Fibroblast of the conjunctiva (primary cell): ENCODE measurements at regions not wholly inside any gene's neighbourhood (a gene's known extent, or its start where the extent isn't known, plus 50 kb on each side); places are given as distances from the start of the nearest gene placed in this dataset.

Experiments
- DNase-seq: peaks from one replicate; pipeline ENCODE4 v3.0.0-alpha.2; 2010; ENCODE audit warnings: low read depth

DNA sequence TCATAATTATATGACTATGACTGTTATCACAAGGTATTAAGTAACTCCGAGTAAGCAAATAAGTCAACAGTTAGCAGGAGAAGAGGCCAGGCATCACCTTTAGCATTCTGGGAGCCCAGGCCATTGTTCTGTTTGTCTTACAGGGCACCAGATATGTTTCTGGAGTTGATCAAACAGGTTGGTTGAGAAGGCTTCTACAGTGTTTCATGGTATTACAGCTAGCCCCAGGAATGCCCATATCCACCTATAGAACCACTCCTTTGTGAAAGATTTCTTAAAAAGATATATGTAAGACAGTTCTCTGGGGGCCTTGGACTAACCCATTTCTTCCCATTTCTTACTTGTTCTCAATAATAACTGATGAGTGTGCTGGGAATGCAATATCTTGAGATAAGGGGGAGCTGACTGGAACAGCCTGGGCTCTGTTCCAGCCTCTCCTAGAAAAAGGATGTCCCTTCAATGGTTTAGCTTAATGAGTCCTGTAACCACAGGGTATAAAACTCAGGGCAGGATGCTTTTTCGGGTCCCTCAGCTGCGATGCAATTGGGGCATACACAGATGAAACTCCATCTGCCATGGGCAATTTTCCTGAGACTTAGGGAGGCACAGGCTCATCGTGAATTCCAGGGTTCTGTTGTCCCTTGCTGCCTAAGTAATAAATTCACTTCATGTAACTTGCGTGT, 286.4 kb downstream of the BAMBI start:
- DNase-seq: no peak

DNA sequence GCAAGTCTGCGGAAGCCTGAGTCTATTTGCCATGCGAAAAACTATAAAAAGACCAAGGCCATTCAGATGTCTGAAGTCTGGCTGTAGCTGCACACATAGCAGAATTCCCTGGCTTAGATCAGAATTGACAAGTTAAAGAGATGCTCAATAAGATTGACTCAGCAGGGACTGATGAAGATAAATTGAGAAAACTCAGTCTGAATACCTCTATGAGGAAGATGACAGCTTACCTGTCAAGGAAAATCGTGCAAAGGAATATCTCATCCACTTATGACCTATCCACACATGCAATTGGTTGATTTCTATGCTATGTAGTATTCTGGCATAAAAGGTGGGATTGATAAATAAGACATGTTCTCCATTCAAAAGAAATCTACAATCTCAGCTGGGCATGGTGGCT, 288.6 kb downstream of the BAMBI start:
- no peak for DNase-seq

DNA sequence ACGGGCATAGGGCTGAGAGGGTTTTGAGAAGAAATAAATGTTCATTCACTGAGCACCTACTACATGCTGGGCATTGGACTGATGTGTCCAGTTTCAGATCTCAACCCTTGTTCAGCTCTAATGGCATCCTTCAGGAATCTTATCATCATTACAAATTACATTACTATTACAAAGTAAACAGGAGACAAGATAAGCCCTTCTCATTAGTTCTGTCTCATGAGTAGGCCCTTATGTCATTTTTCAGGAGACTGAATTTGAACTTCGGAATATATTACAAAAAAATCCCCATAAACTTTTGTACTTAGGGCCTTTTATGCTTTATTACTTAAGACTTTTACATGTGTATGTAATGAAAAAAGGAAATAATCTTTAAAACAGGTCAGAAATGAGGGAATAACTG, 289.7 kb downstream of the BAMBI start:
- DNase-seq: no peak

DNA sequence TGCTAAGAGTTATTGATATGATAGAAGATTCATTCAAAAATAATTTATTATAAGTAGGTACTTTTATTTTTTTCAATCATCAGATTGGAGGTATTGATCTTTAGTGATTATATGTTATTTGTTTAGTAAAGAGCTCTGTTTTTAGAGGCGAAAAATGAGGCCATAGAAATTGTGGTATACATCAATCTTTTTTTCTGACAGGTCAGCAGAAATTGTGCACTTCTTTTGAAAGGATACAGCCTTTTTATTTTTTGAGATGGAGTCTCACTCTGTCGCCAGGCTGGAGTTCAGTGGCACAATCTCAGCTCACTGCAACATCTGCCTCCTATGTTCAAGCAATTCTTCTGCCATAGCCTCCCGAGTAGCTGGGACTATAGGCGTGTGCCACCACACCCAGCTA, 292.1 kb downstream of the BAMBI start:
- DNase-seq: no peak

- DNase-seq: no peak
Measured at GRCh38 chr10:28970231-28970630, 292.9 kb downstream of the BAMBI start.

GRCh38 chr10:28971255-28971654, 293.9 kb downstream of the BAMBI start:
- no peak for DNase-seq

GRCh38 chr10:28971764-28972163, 294.4 kb downstream of the BAMBI start:
- no peak for DNase-seq

GRCh38 chr10:28973309-28973972, 296.1 kb downstream of the BAMBI start:
- no peak for DNase-seq

DNA sequence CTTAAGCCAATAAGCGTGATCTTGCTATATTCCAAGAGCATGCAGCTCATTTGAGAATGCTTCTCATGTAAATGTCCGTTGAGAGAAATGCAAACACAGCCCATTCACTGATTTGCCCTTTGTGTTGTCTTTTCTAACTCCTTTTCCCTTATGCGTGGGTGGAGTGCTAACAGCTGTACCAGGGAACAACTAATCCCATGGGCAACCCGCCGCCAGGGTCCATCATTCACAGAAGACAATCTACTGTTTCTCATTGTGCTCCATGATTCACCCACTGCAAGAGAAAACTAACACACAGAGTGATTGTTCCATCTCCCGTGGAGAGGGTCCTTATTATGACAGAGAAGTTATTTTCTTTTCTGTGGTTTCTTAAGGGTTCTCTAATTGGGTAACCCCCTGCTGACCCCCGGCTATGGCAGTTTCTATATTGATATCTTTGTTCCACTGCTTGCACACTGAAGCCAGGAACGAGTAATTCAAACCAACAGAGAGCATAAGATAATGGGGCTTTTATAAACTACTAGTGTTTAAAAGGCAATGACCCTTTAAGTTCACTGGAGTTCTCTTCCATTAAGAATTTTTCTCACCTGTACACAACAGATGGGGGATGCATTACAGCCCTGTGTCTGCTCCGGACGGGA, 298.7 kb downstream of the BAMBI start:
- no peak for DNase-seq

GRCh38 chr10:28977518-28977917, 300.2 kb downstream of the BAMBI start:
- no peak for DNase-seq

- DNase-seq: no peak
Measured at GRCh38 chr10:28980264-28980663, 302.9 kb downstream of the BAMBI start.

DNA sequence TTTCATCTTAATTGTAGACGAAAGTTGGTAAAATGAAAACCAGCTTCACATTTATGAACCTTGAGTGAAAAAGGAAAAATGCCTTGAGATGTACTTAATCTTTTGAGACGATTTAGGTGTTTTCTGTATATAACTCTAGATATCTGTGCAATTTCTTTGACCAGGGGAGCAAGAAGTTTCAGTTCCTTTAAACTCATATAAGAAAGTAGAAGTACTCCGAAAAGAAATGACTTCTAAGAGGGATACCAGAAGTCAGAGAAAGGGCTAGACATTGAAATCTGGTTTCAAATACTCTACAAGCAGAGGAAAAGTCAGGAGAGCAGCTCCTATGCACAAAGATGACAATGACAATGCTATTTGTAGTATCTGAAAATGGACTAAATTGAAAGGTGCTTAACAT, 303.7 kb downstream of the BAMBI start:
- no peak for DNase-seq

DNA sequence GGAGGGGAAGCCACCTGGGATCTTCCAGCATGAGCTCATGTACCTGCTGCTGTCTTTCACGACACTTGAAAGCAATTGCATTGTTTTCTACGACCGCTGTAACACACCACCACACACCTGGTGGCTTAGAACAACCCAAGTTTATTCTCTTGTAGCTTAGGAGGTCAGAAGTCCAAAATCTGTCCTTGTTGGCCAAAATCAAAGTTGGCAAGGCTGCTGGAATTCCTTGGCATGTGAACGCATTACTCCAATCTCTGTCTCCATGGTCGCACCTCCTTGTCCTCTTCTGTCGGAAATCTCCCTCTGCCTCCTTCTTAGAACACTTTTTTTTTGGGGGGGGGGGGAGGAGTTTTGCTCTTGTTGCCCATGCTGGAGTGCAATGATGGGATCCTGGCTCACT, 305.7 kb downstream of the BAMBI start:
- DNase-seq: no peak

DNA sequence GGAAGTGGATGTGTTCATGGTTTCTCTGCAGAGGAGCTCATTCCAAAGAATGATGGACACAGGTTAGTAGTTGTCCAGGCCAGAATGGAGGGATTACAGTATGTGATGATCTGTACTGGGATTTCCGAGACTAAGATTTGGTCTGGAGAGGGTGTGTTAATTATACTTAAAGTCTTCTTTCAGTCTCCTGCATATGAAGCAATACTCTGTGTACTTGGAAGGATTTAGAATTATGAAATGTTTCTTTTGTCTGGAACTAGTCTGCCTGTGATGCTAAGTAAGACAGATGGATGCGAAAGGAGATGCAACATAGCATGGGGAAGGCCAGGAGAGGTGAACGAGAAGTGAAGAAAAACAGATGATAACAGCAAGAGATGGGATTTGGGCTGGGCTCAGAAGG, 305.1 kb upstream of the LYZL1 start:
- no peak for DNase-seq

DNA sequence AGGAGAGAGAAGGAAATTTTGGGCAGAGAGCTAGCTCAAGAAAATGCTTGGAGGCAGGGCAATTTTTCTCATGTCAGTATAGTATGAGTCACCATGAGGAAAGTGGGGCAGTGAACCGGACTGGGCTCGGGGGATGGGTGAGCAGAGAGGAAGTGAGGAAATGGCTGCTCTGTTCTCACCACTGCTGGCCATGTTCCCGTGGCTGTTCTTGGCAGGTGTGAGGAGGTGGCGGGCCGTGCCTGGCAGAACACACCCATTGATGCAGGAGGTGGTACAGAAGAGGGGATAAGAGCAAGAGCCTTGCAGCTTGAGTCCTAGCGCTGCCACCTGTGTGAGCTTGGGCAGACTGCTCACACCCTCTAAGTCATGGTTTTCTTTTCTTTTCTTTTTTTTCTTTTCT, 304.4 kb upstream of the LYZL1 start:
- DNase-seq: peak; percentile 48

DNA sequence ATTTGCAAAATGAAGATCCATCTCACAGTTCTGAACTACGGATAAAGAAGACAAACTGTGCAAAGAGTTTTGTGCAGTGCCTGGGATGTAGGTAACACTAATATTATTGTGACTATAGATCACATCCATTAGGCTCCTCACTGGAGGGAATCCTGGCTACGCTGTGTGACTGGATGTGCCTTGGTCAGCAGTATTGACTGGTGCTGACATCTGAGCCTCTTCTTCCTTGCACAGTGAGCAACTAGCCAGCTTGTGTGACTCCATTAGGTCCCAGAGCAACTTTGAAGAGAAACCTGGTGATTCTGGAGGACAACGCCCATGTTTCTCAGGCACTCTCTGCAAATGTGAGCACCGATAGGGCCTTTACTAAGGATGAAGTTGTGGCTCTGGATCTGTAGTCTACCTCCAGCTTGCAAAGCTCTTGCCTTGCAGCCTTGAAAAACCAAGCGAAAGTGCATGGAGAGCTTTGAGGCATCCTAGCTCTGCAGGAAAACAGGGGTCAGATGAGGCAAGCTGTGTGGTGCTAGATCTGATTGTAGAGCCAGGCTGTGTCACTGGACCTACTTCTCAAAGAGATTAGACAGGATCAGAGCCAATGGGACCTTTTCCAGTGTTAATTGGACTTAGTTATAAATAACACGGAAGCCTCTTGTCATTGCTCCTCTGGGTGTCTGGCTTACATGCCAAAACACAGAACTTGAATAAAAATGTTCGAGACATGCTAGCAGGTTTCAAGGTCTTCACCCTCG, 303.6 kb upstream of the LYZL1 start:
- no peak for DNase-seq

DNA sequence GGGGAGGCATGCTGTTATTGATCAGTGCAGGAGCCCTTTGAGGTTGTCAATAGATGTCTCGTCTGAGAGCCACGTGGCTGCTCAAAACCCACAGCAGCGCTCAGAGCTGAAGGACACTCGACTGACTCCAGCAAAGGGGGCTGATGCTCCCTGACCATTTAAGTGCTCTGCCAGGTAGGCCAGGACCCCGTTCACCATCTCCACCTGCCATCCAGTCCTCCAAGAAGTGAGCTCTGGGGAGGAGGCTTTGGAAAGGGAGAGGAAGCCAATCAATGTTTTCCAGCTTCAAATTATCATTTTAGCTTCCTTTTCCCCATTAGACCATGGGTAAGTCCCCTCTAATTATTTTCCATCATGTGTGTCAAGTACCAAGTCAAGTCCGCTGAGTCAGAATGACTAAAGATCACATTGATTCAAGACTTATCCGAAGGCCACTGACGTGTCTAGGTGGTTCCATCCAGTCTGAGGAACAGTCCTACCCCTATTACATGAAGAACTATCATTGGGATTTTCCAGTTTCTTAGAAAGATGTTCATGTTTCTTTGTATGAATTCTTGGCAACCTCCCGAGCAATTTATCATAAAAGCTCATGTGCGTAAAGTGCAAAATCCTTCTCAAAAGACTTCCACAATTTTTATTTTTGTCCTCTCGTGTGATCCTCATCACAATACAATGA, 302.6 kb upstream of the LYZL1 start:
- DNase-seq: no peak

GRCh38 chr10:28986856-28987255, 302.0 kb upstream of the LYZL1 start:
- DNase-seq: no peak

- DNase-seq: no peak
Measured at GRCh38 chr10:28987555-28988320, 301.1 kb upstream of the LYZL1 start.

DNA sequence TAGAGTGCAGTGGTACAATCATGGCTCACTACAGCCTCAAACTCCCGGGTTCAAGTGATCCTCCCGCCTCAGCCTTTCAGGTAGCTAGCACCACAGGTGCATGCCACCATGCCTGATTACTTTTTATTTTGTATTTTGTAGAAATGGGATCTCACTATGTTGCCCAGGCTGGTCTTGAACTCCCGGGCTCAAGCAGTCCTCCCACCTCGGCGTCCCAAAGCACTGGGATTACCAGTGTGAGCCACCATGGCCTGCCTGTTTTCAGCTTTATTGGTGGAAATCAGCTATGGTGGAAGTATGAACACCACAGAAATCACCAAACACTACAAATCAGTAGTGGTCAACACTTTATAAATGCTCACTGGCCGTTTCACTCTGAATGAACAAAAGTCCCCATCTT, 299.9 kb upstream of the LYZL1 start:
- no peak for DNase-seq
